B cell (primary cell): ENCODE measurements at regions not wholly inside any gene's neighbourhood (a gene's known extent, or its start where the extent isn't known, plus 50 kb on each side); places are given as distances from the start of the nearest gene placed in this dataset.

Experiments
- ATAC-seq: fragments of 200-7000 bp; cut with Tn5 transposase; one replicate; pipeline ENCODE4 v1.10.0; 2021; ENCODE audit warnings: low read depth, mild to moderate bottlenecking, moderate number of reproducible peaks, moderate library complexity
- CTCF ChIA-PET: fragments of 350-600 bp; sonication (Branson Sonifier 250); formaldehyde crosslinking; loops from one replicate; lab custom pipeline; 2021; ENCODE audit warnings: antibody characterized with exemption, inconsistent platforms; lab: Charles Lee
- POLR2A ChIA-PET: fragments of 350-600 bp; sonication (Branson Sonifier 250); formaldehyde crosslinking; loops from one replicate; lab custom pipeline; 2021; ENCODE audit warnings: antibody characterized with exemption; lab: Charles Lee
- DNase-seq: peaks from one replicate; pipeline ENCODE4 v3.0.0; 2013
- H2AFZ ChIP-seq: 2 replicates; pipeline ENCODE4 v1.6.1; 2012; ENCODE audit warnings: mild to moderate bottlenecking, low read depth, low read length; ENCODE audit not compliant: insufficient read depth, poor library complexity, severe bottlenecking
- H3K27ac ChIP-seq, 2 donors: 1 replicate in 1 of 2; 2 replicates in 1 of 2; pipeline ENCODE4 v1.5.1; 2012 to 2013; ENCODE audit warnings: low read length in 2 of 2, mild to moderate bottlenecking in 2 of 2, moderate library complexity in 1 of 2
- H3K27me3 ChIP-seq, 4 experiments: fragments of 200-600 bp in 1 of 4; sonication (generic) in 1 of 4; replicated peaks in 1 of 4; 1 replicate in 2 of 4; 2 replicates in 2 of 4; pipeline versions ENCODE4 v1.6.1 to v1.7.0; 2013 to 2016; ENCODE audit warnings: low read length in 3 of 4, mild to moderate bottlenecking in 2 of 4, mixed read lengths in 1 of 4, moderate library complexity in 1 of 4; ENCODE audit not compliant: insufficient read depth in 4 of 4, control insufficient read depth in 3 of 4; ENCODE audit errors: control extremely low read depth in 1 of 4
- H3K36me3 ChIP-seq, 2 experiments: replicated peaks in 1 of 2; 1 replicate in 1 of 2; 2 replicates in 1 of 2; pipeline versions ENCODE4 v1.6.1 to v1.7.1; 2013; ENCODE audit warnings: low read length in 1 of 2; ENCODE audit not compliant: insufficient read depth in 2 of 2, control insufficient read depth in 1 of 2; ENCODE audit errors: control extremely low read depth in 1 of 2, extremely low read depth in 1 of 2
- H3K4me1 ChIP-seq, 2 donors: fragments of 200-600 bp in 1 of 2; sonication (generic) in 1 of 2; 1 replicate in 1 of 2; 2 replicates in 1 of 2; pipeline versions ENCODE4 v1.5.1 to v1.6.1; 2013 to 2017; ENCODE audit warnings: low read length in 2 of 2; ENCODE audit not compliant: control insufficient read depth in 2 of 2, insufficient read depth in 2 of 2
- H3K4me2 ChIP-seq: replicated peaks from 2 replicates; pipeline ENCODE3; 2012; ENCODE audit warnings: mild to moderate bottlenecking, low read depth, low read length; ENCODE audit not compliant: poor library complexity, severe bottlenecking
- H3K4me3 ChIP-seq, 5 experiments: fragments of 200-600 bp in 1 of 5; sonication (generic) in 1 of 5; 1 replicate in 3 of 5; 2 replicates in 2 of 5; pipeline versions ENCODE4 v1.5.1 to v1.7.0; 2011 to 2016; ENCODE audit warnings: low read length in 4 of 5, mild to moderate bottlenecking in 4 of 5, low read depth in 2 of 5, control low read depth in 1 of 5, moderate library complexity in 1 of 5; ENCODE audit not compliant: insufficient read depth in 1 of 5; ENCODE audit errors: control extremely low read depth in 1 of 5, extremely low read depth in 1 of 5
- H3K79me2 ChIP-seq: fragments of 200-600 bp; sonication (generic); one replicate; pipeline ENCODE4 v1.6.0; 2016; ENCODE audit warnings: low read length; ENCODE audit not compliant: control insufficient read depth, insufficient read depth
- H3K9ac ChIP-seq: fragments of 200-600 bp; sonication (generic); 2 replicates; pipeline ENCODE4 v1.6.1; 2017; ENCODE audit warnings: mild to moderate bottlenecking, low read length, moderate library complexity
- H3K9me3 ChIP-seq, 3 donors: one replicate each; pipeline versions ENCODE4 v1.6.1 to v1.7.1; 2013; ENCODE audit warnings: low read length in 2 of 3; ENCODE audit not compliant: control insufficient read depth in 2 of 3, insufficient read depth in 1 of 3; ENCODE audit errors: control extremely low read depth in 1 of 3
- H4K20me1 ChIP-seq: 2 replicates; pipeline ENCODE4 v1.6.0; 2012; ENCODE audit warnings: mild to moderate bottlenecking, low read length; ENCODE audit not compliant: insufficient read depth, control insufficient read depth, poor library complexity, severe bottlenecking
- H3K27ac Mint-ChIP-seq: one replicate; pipeline ENCODE4 v1.8.0; 2021; ENCODE audit warnings: mixed read lengths
- H3K27me3 Mint-ChIP-seq: one replicate; pipeline ENCODE4 v1.8.0; 2021; ENCODE audit warnings: mixed read lengths
- H3K4me1 Mint-ChIP-seq: one replicate; pipeline ENCODE4 v1.8.0; 2021; ENCODE audit warnings: mixed read lengths
- H3K4me3 Mint-ChIP-seq: one replicate; pipeline ENCODE4 v1.8.0; 2021; ENCODE audit warnings: mixed read lengths
- H3K9me3 Mint-ChIP-seq: one replicate; pipeline ENCODE4 v1.8.0; 2022; ENCODE audit warnings: mixed read lengths; ENCODE audit not compliant: insufficient read depth
- CTCF ChIP-seq: fragments of 200-600 bp; IDR thresholded peaks from one replicate; pipeline ENCODE4 v1.8.0; 2022; ENCODE audit warnings: antibody characterized with exemption, mild to moderate bottlenecking
- EZH2 ChIP-seq: IDR thresholded peaks from 2 replicates; pipeline ENCODE4 v1.6.1; 2012; ENCODE audit warnings: borderline replicate concordance, low read depth, mild to moderate bottlenecking, moderate library complexity, low read length; ENCODE audit not compliant: insufficient read depth, poor library complexity, severe bottlenecking
- WGBS: methylation state at CpG from one replicate; pipeline ENCODE4 v1.1.5; 2013; ENCODE audit warnings: missing lambda C conversion rate; ENCODE audit not compliant: insufficient coverage; 5-methylcytosine and 5-hydroxymethylcytosine counted together
- intact Hi-C: fragments of 100-400 bp; cut with micrococcal nuclease; formaldehyde crosslinking; loops from one replicate; pipeline ENCODE4 v1.10.0; 2022

GRCh38 chr4:163726641-163727040 is 232.2 kb downstream of the TMA16 start:
- no peaks in the 10 kb centered on the region for H3K36me3 ChIP-seq
- H3K27me3 ChIP-seq = peaks cover 0 to 5% (median 0%) of the 10 kb centered on the region in 4 experiments
- H3K9me3 ChIP-seq = peaks cover 0 to 12% (median 4%) of the 10 kb centered on the region in 3 donors
- no peak overlapping the region for H2AFZ ChIP-seq
- TF ChIP-seq EZH2 (no peak), CTCF (no peak)
- H3K79me2 ChIP-seq = no peaks in the 10 kb centered on the region
- CTCF ChIA-PET = no interaction called here
- H3K4me2 ChIP-seq = no peak overlapping the region
- H3K27me3 Mint-ChIP-seq = peaks cover 33% of the 10 kb centered on the region
- intact Hi-C loops = no loop called here
- H3K9me3 Mint-ChIP-seq = no peaks in the 10 kb centered on the region
- DNase-seq = no peak
- no CpG with 5 or more reads among the region's 2 CpGs for WGBS
- no peak for ATAC-seq
- no peaks in the 10 kb centered on the region for H3K4me1 Mint-ChIP-seq
- no peaks in the 10 kb centered on the region for H3K4me1 ChIP-seq
- no peak overlapping the region for H3K4me3 ChIP-seq
- POLR2A ChIA-PET = no interaction called here
- H3K27ac Mint-ChIP-seq = no peak overlapping the region
- no peak overlapping the region for H3K9ac ChIP-seq
- H4K20me1 ChIP-seq = no peaks in the 10 kb centered on the region
- no peak overlapping the region for H3K4me3 Mint-ChIP-seq
- H3K27ac ChIP-seq = no peak overlapping the region

GRCh38 chr4:163731071-163731470 is 236.6 kb downstream of the TMA16 start:
- no peaks in the 10 kb centered on the region for H3K4me1 Mint-ChIP-seq
- ChIA-PET POLR2A (no interaction called here), CTCF (interaction anchor here (1.2 kb wide), 1 partner anchor 23 kb away, joined by 6 read pairs; no protein-coding TSS in a partner anchor)
- ATAC-seq (no peak), DNase-seq (no peak)
- no peak overlapping the region for H3K4me3 Mint-ChIP-seq
- Histone ChIP-seq H3K9me3 (peaks cover 0 to 5% (median 0%) of the 10 kb centered on the region in 3 donors), H3K27me3 (peaks cover 0 to 5% (median 0%) of the 10 kb centered on the region in 4 experiments), H3K9ac (no peak overlapping the region), H3K79me2 (no peaks in the 10 kb centered on the region), H4K20me1 (no peaks in the 10 kb centered on the region), H3K4me2 (no peak overlapping the region), H2AFZ (no peak overlapping the region), H3K4me3 (no peak overlapping the region), H3K4me1 (no peaks in the 10 kb centered on the region), H3K36me3 (no peaks in the 10 kb centered on the region), H3K27ac (no peak overlapping the region)
- intact Hi-C loops = no loop called here
- H3K27me3 Mint-ChIP-seq = peaks cover 26% of the 10 kb centered on the region
- no peaks in the 10 kb centered on the region for H3K9me3 Mint-ChIP-seq
- H3K27ac Mint-ChIP-seq = no peak overlapping the region
- TF ChIP-seq CTCF (no peak), EZH2 (no peak)
- WGBS = 80% methylated on average over 2 of the region's 2 CpGs
